HCT116 (cell line): ENCODE measurements at regions not wholly inside any gene's neighbourhood (a gene's known extent, or its start where the extent isn't known, plus 50 kb on each side); places are given as distances from the start of the nearest gene placed in this dataset.

Experiments used
- ATAC-seq: fragments of 200-7000 bp; cut with Tn5 transposase; 2 replicates; pipeline ENCODE4 v1.9.1; 2020; ENCODE audit warnings: mild to moderate bottlenecking, moderate library complexity
- BruUV-seq: library from RNA; stranded (reverse); fragments of 400-500 nt; replicated peaks from 2 replicates; lab custom pipeline; 2021; lab: Mats Ljungman, UMichigan
- CTCF ChIA-PET: fragments of 300-600 bp; sonication (Branson Sonifier 250); formaldehyde crosslinking; loops from one replicate; lab custom pipeline; 2021; ENCODE audit warnings: antibody characterized with exemption; lab: Charles Lee
- POLR2A ChIA-PET: fragments of 300-600, 350-600 bp; sonication (Branson Sonifier 250); formaldehyde crosslinking; loops from one replicate; lab custom pipeline; 2021; ENCODE audit warnings: antibody characterized with exemption; lab: Charles Lee
- RAD21 ChIA-PET, 2 experiments: fragments of 300-600 bp; sonication (Branson Sonifier 250); formaldehyde crosslinking; loops; one replicate each; lab custom pipeline; 2023; ENCODE audit warnings: low total read pairs in 2 of 2; ENCODE audit not compliant: uncharacterized antibody in 2 of 2, unreplicated experiment in 2 of 2, low non-redundant PET in 1 of 2; lab: Charles Lee
- DNase-seq: peaks from one replicate; pipeline ENCODE4 v3.0.0-alpha.2; 2010; ENCODE audit warnings: low read depth, low spot score
- H2AFZ ChIP-seq: fragments of 200-600 bp; shearing (Covaris generic), sonication (generic); 2 replicates; pipeline ENCODE4 v1.6.1; 2017; ENCODE audit warnings: low read depth, mixed run types, mixed read lengths, antibody characterized with exemption, low read length; ENCODE audit not compliant: poor library complexity, severe bottlenecking
- H3K27ac ChIP-seq: 2 replicates; pipeline ENCODE4 v1.5.1; 2012; ENCODE audit warnings: low read depth, low read length
- H3K27me3 ChIP-seq: fragments of 200-600 bp; sonication (generic); 2 replicates; pipeline ENCODE4 v1.6.1; 2016; ENCODE audit warnings: mixed run types, low read length, mixed read lengths; ENCODE audit not compliant: insufficient read depth
- H3K36me3 ChIP-seq, 2 experiments: fragments of 200-500 bp in 1 of 2; fragments of 200-600 bp in 1 of 2; sonication (Bioruptor generic) in 1 of 2; sonication (generic) in 1 of 2; 2 replicates each; pipeline versions ENCODE4 v1.5.1 to v1.6.1; 2014 to 2016; ENCODE audit warnings: low read length in 2 of 2, inconsistent platforms in 1 of 2, mixed read lengths in 1 of 2, mixed run types in 1 of 2; ENCODE audit not compliant: insufficient read depth in 2 of 2, control insufficient read depth in 1 of 2
- H3K4me1 ChIP-seq, 2 experiments: fragments of 200-600 bp in 1 of 2; sonication (generic) in 1 of 2; 2 replicates each; pipeline versions ENCODE4 v1.5.1 to v1.6.1; 2012 to 2017; ENCODE audit warnings: low read length in 2 of 2, inconsistent platforms in 1 of 2, mild to moderate bottlenecking in 1 of 2, mixed read lengths in 1 of 2, mixed run types in 1 of 2, moderate library complexity in 1 of 2; ENCODE audit not compliant: insufficient read depth in 2 of 2, control insufficient read depth in 1 of 2
- H3K4me2 ChIP-seq: fragments of 200-600 bp; sonication (generic); 2 replicates; pipeline ENCODE4 v1.6.1; 2017; ENCODE audit warnings: mixed run types, low read length, mixed read lengths
- H3K4me3 ChIP-seq, 2 experiments: fragments of 200-600 bp in 1 of 2; sonication (generic) in 1 of 2; replicated peaks in 1 of 2; 2 replicates each; pipeline ENCODE4 v1.5.1; 2011 to 2016; ENCODE audit warnings: low read length in 2 of 2, control low read depth in 1 of 2, low read depth in 1 of 2, mild to moderate bottlenecking in 1 of 2, mixed read lengths in 1 of 2, mixed run types in 1 of 2
- H3K79me2 ChIP-seq: fragments of 200-600 bp; sonication (generic); 2 replicates; pipeline ENCODE4 v1.6.1; 2017; ENCODE audit warnings: mild to moderate bottlenecking, mixed run types, low read length, moderate library complexity, mixed read lengths; ENCODE audit not compliant: insufficient read depth
- H3K9ac ChIP-seq: fragments of 200-600 bp; sonication (generic); 2 replicates; pipeline ENCODE4 v1.6.1; 2016; ENCODE audit warnings: low read length, mixed read lengths
- H3K9me2 ChIP-seq: fragments of 200-600 bp; sonication (generic), shearing (Covaris generic); 2 replicates; pipeline ENCODE4 v1.6.1; 2017; ENCODE audit warnings: mixed run types, mild to moderate bottlenecking, moderate library complexity; ENCODE audit not compliant: insufficient read depth
- H3K9me3 ChIP-seq, 2 experiments: fragments of 200-500 bp in 1 of 2; fragments of 200-600 bp in 1 of 2; sonication (Bioruptor generic) in 1 of 2; sonication (generic) in 1 of 2; 2 replicates each; pipeline ENCODE4 v1.6.1; 2014 to 2017; ENCODE audit warnings: low read length in 2 of 2, mixed read lengths in 2 of 2, inconsistent platforms in 1 of 2, low read depth in 1 of 2, mild to moderate bottlenecking in 1 of 2, mixed run types in 1 of 2, moderate library complexity in 1 of 2; ENCODE audit not compliant: control insufficient read depth in 1 of 2, insufficient read depth in 1 of 2
- H4K20me1 ChIP-seq: fragments of 200-600 bp; sonication (generic), shearing (Covaris generic); 2 replicates; pipeline ENCODE4 v1.6.1; 2017; ENCODE audit warnings: mixed run types, mild to moderate bottlenecking, moderate library complexity; ENCODE audit not compliant: insufficient read depth
- ATF3 ChIP-seq: IDR thresholded peaks from 2 replicates; pipeline ENCODE4 v1.6.1; 2012
- CEBPB ChIP-seq: IDR thresholded peaks from 2 replicates; pipeline ENCODE4 v1.6.1; 2012; ENCODE audit warnings: low read depth
- CTCF ChIP-seq, 3 experiments: fragments of 200-600 bp in 1 of 3; sonication (generic) in 1 of 3; IDR thresholded peaks in 2 of 3; conservative IDR thresholded peaks in 1 of 3; 2 replicates each; pipeline ENCODE4 v1.5.1; 2012 to 2017; ENCODE audit warnings: low read depth in 2 of 3, low read length in 2 of 3, antibody characterized with exemption in 1 of 3, borderline replicate concordance in 1 of 3, control low read depth in 1 of 3, mild to moderate bottlenecking in 1 of 3, mixed read lengths in 1 of 3, mixed run types in 1 of 3, moderate library complexity in 1 of 3; ENCODE audit not compliant: insufficient read depth in 1 of 3
- ELF1 ChIP-seq: IDR thresholded peaks from 2 replicates; pipeline ENCODE4 v1.6.1; 2012; ENCODE audit warnings: low read depth, borderline replicate concordance
- EZH2 ChIP-seq: fragments of 200-600 bp; sonication (generic); IDR thresholded peaks from 2 replicates; pipeline ENCODE4 v1.6.1; 2017; ENCODE audit warnings: antibody characterized with exemption, mixed run types
- FOSL1 ChIP-seq: IDR thresholded peaks from 2 replicates; pipeline ENCODE4 v1.6.1; 2012; ENCODE audit warnings: low read depth
- MAX ChIP-seq: IDR thresholded peaks from 2 replicates; pipeline ENCODE4 v1.6.1; 2012
- REST ChIP-seq: IDR thresholded peaks from 2 replicates; pipeline ENCODE4 v1.6.1; 2012; ENCODE audit warnings: low read depth
- SP1 ChIP-seq: IDR thresholded peaks from 2 replicates; pipeline ENCODE4 v1.6.1; 2012; ENCODE audit warnings: low read depth
- intact Hi-C: fragments of 100-400 bp; cut with micrococcal nuclease; formaldehyde crosslinking; loops from 2 replicates; pipeline ENCODE4 v1.10.0; 2022

GRCh38 chr5:97801461-97801860 lies 618.4 kb upstream of the RIOK2 start:
- ChIA-PET CTCF (no interaction called here), RAD21 (no interaction called here), POLR2A (no interaction called here)
- Histone ChIP-seq H4K20me1 (no peaks in the 10 kb centered on the region), H3K9me3 (no peaks in the 10 kb centered on the region), H3K4me2 (no peak overlapping the region), H3K36me3 (no peaks in the 10 kb centered on the region), H3K9me2 (no peaks in the 10 kb centered on the region), H3K79me2 (no peaks in the 10 kb centered on the region), H2AFZ (no peak overlapping the region), H3K27ac (no peak overlapping the region), H3K27me3 (no peaks in the 10 kb centered on the region), H3K4me3 (no peak overlapping the region), H3K9ac (no peak overlapping the region), H3K4me1 (no peaks in the 10 kb centered on the region)
- intact Hi-C loops: no loop called here
- ATAC-seq (no peak), DNase-seq (no peak)
- no peak for TF ChIP-seq MAX
- no peak for TF ChIP-seq ELF1
- TF ChIP-seq CTCF (IDR thresholded peaks at IDR 0.05 in 2 of 3, conservative IDR thresholded peaks at IDR 0.05 in 1 of 3; ENCODE audit: borderline replicate concordance in 1 of 3, insufficient read depth in 1 of 3, low read depth in 2 of 3, low read length in 2 of 3): no peak
- no peak for TF ChIP-seq FOSL1
- no peak for TF ChIP-seq ATF3
- TF ChIP-seq REST: no peak
- TF ChIP-seq SP1: no peak
- no peak for TF ChIP-seq CEBPB
- no peak for TF ChIP-seq EZH2
- BruUV-seq: no TSS peak
